HEK293T (cell line): ENCODE measurements at regions not wholly inside any gene's neighbourhood (a gene's known extent, or its start where the extent isn't known, plus 50 kb on each side); places are given as distances from the start of the nearest gene placed in this dataset.

ENCODE experiments used
- ARNT ChIP-seq: fragments of 450-650 bp; IDR thresholded peaks from 2 replicates; pipeline ENCODE4 v1.6.1; 2017; ENCODE audit warnings: mild to moderate bottlenecking
- BHLHE40 ChIP-seq: fragments of 450-650 bp; IDR thresholded peaks from 2 replicates; pipeline ENCODE4 v1.6.1; 2016; ENCODE audit warnings: mild to moderate bottlenecking, moderate library complexity, borderline replicate concordance
- CTBP1 ChIP-seq: fragments of 450-650 bp; IDR thresholded peaks from 2 replicates; pipeline ENCODE4 v1.6.1; 2016; ENCODE audit warnings: borderline replicate concordance
- ELF4 ChIP-seq: fragments of 450-650 bp; IDR thresholded peaks from 2 replicates; pipeline ENCODE4 v1.6.1; 2017; ENCODE audit warnings: antibody characterized with exemption
- FOXA1 ChIP-seq: fragments of 450-650 bp; IDR thresholded peaks from 2 replicates; pipeline ENCODE4 v1.6.1; 2016; ENCODE audit warnings: mild to moderate bottlenecking
- FOXK2 ChIP-seq: fragments of 450-650 bp; IDR thresholded peaks from 2 replicates; pipeline ENCODE4 v1.6.1; 2016; ENCODE audit warnings: mild to moderate bottlenecking
- FOXM1 ChIP-seq: fragments of 450-650 bp; IDR thresholded peaks from 2 replicates; pipeline ENCODE4 v1.6.1; 2017; ENCODE audit warnings: mild to moderate bottlenecking, borderline replicate concordance
- HDGF ChIP-seq: fragments of 450-650 bp; IDR thresholded peaks from 2 replicates; pipeline ENCODE4 v1.6.1; 2017; ENCODE audit warnings: antibody characterized with exemption, borderline replicate concordance
- L3MBTL2 ChIP-seq: fragments of 450-650 bp; conservative IDR thresholded peaks from 2 replicates; pipeline ENCODE4 v1.6.1; 2016; ENCODE audit warnings: mild to moderate bottlenecking
- NFRKB ChIP-seq: fragments of 450-650 bp; IDR thresholded peaks from 2 replicates; pipeline ENCODE4 v1.6.1; 2016; ENCODE audit warnings: mild to moderate bottlenecking, moderate library complexity
- PKNOX1 ChIP-seq: fragments of 450-650 bp; IDR thresholded peaks from 2 replicates; pipeline ENCODE4 v1.6.1; 2016
- SP1 ChIP-seq: fragments of 450-650 bp; IDR thresholded peaks from 2 replicates; pipeline ENCODE4 v1.6.1; 2017
- TARDBP ChIP-seq: fragments of 450-650 bp; IDR thresholded peaks from 2 replicates; pipeline ENCODE4 v1.6.1; 2016

- TF ChIP-seq FOXA1: no peak
- no peak for TF ChIP-seq HDGF
- no peak for TF ChIP-seq BHLHE40
- no peak for TF ChIP-seq L3MBTL2
- TF ChIP-seq SP1: no peak
- TF ChIP-seq FOXM1: no peak
- no peak for TF ChIP-seq FOXK2
- TF ChIP-seq TARDBP: no peak
- TF ChIP-seq ELF4: no peak
- no peak for TF ChIP-seq CTBP1
- TF ChIP-seq ARNT: no peak
- TF ChIP-seq PKNOX1: no peak
- TF ChIP-seq NFRKB: no peak
Measured at GRCh38 chr14:78119440-78119839, 50.7 kb upstream of the NRXN3 start.
